Adrenal gland (tissue), 5 donors: ENCODE measurements at regions not wholly inside any gene's neighbourhood (a gene's known extent, or its start where the extent isn't known, plus 50 kb on each side); places are given as distances from the start of the nearest gene placed in this dataset.

Experiments used
- POLR2A ChIP-seq, 2 donors: fragments of 450-650 bp; IDR thresholded peaks; one replicate each; pipeline ENCODE4 v1.6.1; 2017; ENCODE audit warnings: antibody characterized with exemption in 2 of 2, mild to moderate bottlenecking in 2 of 2, moderate library complexity in 1 of 2
- TF ChIP-seq, protein P1 (sequence below), 6 experiments: fragments of 450-650 bp in 4 of 6; fragments of 200-600 bp in 2 of 6; sonication (generic) in 1 of 6; IDR thresholded peaks; 1 replicate in 5 of 6; 2 replicates in 1 of 6; pipeline versions ENCODE4 v1.5.1 to v1.8.0; 2016 to 2021; ENCODE audit warnings: antibody characterized with exemption in 6 of 6, mild to moderate bottlenecking in 2 of 6, moderate library complexity in 1 of 6
- donor health status: DM: no; HTN: no; CAD: no.

DNA sequence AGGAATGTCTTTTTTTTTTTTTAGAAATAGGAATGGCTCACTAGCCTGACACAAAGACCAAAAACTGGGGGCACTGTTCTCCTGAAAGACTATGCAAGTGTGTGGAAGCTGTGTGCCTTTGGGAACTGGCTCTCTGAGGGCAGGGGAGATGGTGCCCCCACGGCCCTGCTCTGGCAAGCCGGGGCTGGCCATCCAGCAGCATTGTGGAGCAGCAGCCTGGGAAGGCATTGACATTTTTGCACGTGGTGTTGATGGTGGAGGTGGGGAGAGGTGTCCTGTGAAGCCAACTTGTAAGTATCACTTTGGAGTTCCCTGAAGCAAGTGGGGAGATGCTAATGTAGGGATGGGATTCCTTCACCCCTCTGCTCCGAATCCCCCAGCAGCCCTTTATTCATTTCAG lies 460.1 kb downstream of the RPS6KC1 start:
- TF ChIP-seq, protein P1, sequence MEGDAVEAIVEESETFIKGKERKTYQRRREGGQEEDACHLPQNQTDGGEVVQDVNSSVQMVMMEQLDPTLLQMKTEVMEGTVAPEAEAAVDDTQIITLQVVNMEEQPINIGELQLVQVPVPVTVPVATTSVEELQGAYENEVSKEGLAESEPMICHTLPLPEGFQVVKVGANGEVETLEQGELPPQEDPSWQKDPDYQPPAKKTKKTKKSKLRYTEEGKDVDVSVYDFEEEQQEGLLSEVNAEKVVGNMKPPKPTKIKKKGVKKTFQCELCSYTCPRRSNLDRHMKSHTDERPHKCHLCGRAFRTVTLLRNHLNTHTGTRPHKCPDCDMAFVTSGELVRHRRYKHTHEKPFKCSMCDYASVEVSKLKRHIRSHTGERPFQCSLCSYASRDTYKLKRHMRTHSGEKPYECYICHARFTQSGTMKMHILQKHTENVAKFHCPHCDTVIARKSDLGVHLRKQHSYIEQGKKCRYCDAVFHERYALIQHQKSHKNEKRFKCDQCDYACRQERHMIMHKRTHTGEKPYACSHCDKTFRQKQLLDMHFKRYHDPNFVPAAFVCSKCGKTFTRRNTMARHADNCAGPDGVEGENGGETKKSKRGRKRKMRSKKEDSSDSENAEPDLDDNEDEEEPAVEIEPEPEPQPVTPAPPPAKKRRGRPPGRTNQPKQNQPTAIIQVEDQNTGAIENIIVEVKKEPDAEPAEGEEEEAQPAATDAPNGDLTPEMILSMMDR (IDR thresholded peaks at IDR 0.05), result no peak
- no peak for TF ChIP-seq POLR2A (IDR thresholded peaks at IDR 0.05)
